Trophoblast cell (in vitro differentiated cells and primary cell): ENCODE measurements at regions not wholly inside any gene's neighbourhood (a gene's known extent, or its start where the extent isn't known, plus 50 kb on each side); places are given as distances from the start of the nearest gene placed in this dataset.

Experiments
- DNase-seq, 2 donors: peaks; one replicate each; pipeline ENCODE4 v3.0.0-alpha.2; 2016
- H2AFZ ChIP-seq: 2 replicates; pipeline ENCODE4 v1.6.1; 2013; ENCODE audit warnings: low read length, moderate library complexity, mild to moderate bottlenecking; ENCODE audit not compliant: insufficient read depth, poor library complexity
- H2AK5ac ChIP-seq: 2 replicates; pipeline ENCODE4 v1.6.1; 2013; ENCODE audit warnings: mild to moderate bottlenecking, low read length
- H2BK120ac ChIP-seq: 2 replicates; pipeline ENCODE4 v1.6.1; 2013; ENCODE audit warnings: low read length, mild to moderate bottlenecking, moderate library complexity; ENCODE audit not compliant: insufficient read depth, poor library complexity
- H2BK12ac ChIP-seq: 2 replicates; pipeline ENCODE4 v1.6.1; 2013; ENCODE audit warnings: mild to moderate bottlenecking, low read length, moderate library complexity
- H2BK5ac ChIP-seq: 2 replicates; pipeline ENCODE4 v1.6.1; 2013; ENCODE audit warnings: low read length, low read depth, moderate library complexity, mild to moderate bottlenecking; ENCODE audit not compliant: poor library complexity
- H3K14ac ChIP-seq: 2 replicates; pipeline ENCODE4 v1.6.1; 2013; ENCODE audit warnings: mild to moderate bottlenecking, low read length
- H3K18ac ChIP-seq: 2 replicates; pipeline ENCODE4 v1.6.1; 2013; ENCODE audit warnings: mild to moderate bottlenecking, low read length
- H3K23ac ChIP-seq: 2 replicates; pipeline ENCODE4 v1.6.1; 2013; ENCODE audit warnings: low read length
- H3K27ac ChIP-seq: 2 replicates; pipeline ENCODE4 v1.5.1; 2013; ENCODE audit warnings: low read depth, mild to moderate bottlenecking, inconsistent platforms, low read length, moderate library complexity
- H3K27me3 ChIP-seq: 2 replicates; pipeline ENCODE4 v1.6.1; 2013; ENCODE audit warnings: inconsistent platforms, mild to moderate bottlenecking, low read length, moderate library complexity; ENCODE audit not compliant: insufficient read depth
- H3K36me3 ChIP-seq, 2 experiments: 1 replicate in 1 of 2; 2 replicates in 1 of 2; pipeline ENCODE4 v1.6.1; 2013; ENCODE audit warnings: low read length in 2 of 2, mild to moderate bottlenecking in 2 of 2, moderate library complexity in 1 of 2; ENCODE audit not compliant: insufficient read depth in 2 of 2, control insufficient read depth in 1 of 2
- H3K4ac ChIP-seq: 2 replicates; pipeline ENCODE4 v1.6.1; 2013; ENCODE audit warnings: low read depth, mild to moderate bottlenecking, low read length, moderate library complexity
- H3K4me1 ChIP-seq, 2 experiments: 1 replicate in 1 of 2; 2 replicates in 1 of 2; pipeline ENCODE4 v1.6.1; 2013; ENCODE audit warnings: low read length in 2 of 2, mild to moderate bottlenecking in 2 of 2, moderate library complexity in 1 of 2; ENCODE audit not compliant: insufficient read depth in 2 of 2, control insufficient read depth in 1 of 2
- H3K4me2 ChIP-seq: 2 replicates; pipeline ENCODE4 v1.6.1; 2013; ENCODE audit warnings: inconsistent platforms, mild to moderate bottlenecking, low read length, moderate library complexity
- H3K4me3 ChIP-seq: 2 replicates; pipeline ENCODE4 v1.5.1; 2013; ENCODE audit warnings: mild to moderate bottlenecking, low read depth, low read length, inconsistent platforms
- H3K79me1 ChIP-seq: one replicate; pipeline ENCODE4 v1.6.1; 2013; ENCODE audit warnings: low read length
- H3K79me2 ChIP-seq: 2 replicates; pipeline ENCODE4 v1.6.1; 2013; ENCODE audit warnings: low read length, mild to moderate bottlenecking; ENCODE audit not compliant: control insufficient read depth, insufficient read depth, poor library complexity
- H3K9ac ChIP-seq: 2 replicates; pipeline ENCODE4 v1.6.1; 2013; ENCODE audit warnings: mild to moderate bottlenecking, low read length
- H3K9me3 ChIP-seq: 2 replicates; pipeline ENCODE4 v1.6.1; 2013; ENCODE audit warnings: low read depth, mild to moderate bottlenecking, control low read depth, inconsistent platforms, low read length; ENCODE audit not compliant: insufficient read depth
- H4K12ac ChIP-seq: 2 replicates; pipeline ENCODE4 v1.6.1; 2013; ENCODE audit warnings: low read depth, mild to moderate bottlenecking, low read length, moderate library complexity
- H4K8ac ChIP-seq: 2 replicates; pipeline ENCODE4 v1.6.1; 2013; ENCODE audit warnings: low read depth, mild to moderate bottlenecking, low read length, moderate library complexity
- H4K91ac ChIP-seq: one replicate; pipeline ENCODE4 v1.6.1; 2013; ENCODE audit warnings: low read depth, mild to moderate bottlenecking, low read length, moderate library complexity
- WGBS: extraction: QIAGEN DNeasy Blood & Tissue Kit; methylation state at CpG from one replicate; pipeline ENCODE4 v1.1.7; 2013; ENCODE audit warnings: missing lambda C conversion rate; ENCODE audit not compliant: insufficient read length, insufficient coverage; ENCODE audit errors: extremely low coverage; 5-methylcytosine and 5-hydroxymethylcytosine counted together

GRCh38 chr15:97868981-97869380 is 91.5 kb upstream of the ARRDC4 start:
- H3K79me1 ChIP-seq = no peaks in the 10 kb centered on the region
- no peaks in the 10 kb centered on the region for H3K36me3 ChIP-seq
- H3K4me1 ChIP-seq = no peaks in the 10 kb centered on the region
- H2BK5ac ChIP-seq = no peak overlapping the region
- no peak overlapping the region for H2BK12ac ChIP-seq
- H3K9ac ChIP-seq = no peak overlapping the region
- no peak for DNase-seq
- H3K14ac ChIP-seq = no peak overlapping the region
- H2BK120ac ChIP-seq = no peak overlapping the region
- WGBS = no CpG with 5 or more reads among the region's 5 CpGs
- H2AFZ ChIP-seq = no peak overlapping the region
- H3K18ac ChIP-seq = no peak overlapping the region
- peaks cover 2% of the 10 kb centered on the region for H3K9me3 ChIP-seq
- no peak overlapping the region for H3K27ac ChIP-seq
- no peak overlapping the region for H3K4ac ChIP-seq
- no peaks in the 10 kb centered on the region for H3K79me2 ChIP-seq
- H3K27me3 ChIP-seq = no peaks in the 10 kb centered on the region
- H4K12ac ChIP-seq = no peak overlapping the region
- no peak overlapping the region for H3K4me2 ChIP-seq
- H4K91ac ChIP-seq = no peak overlapping the region
- H4K8ac ChIP-seq = no peak overlapping the region
- H3K4me3 ChIP-seq = no peak overlapping the region
- H3K23ac ChIP-seq = no peak overlapping the region
- no peak overlapping the region for H2AK5ac ChIP-seq

- Histone ChIP-seq H3K18ac (no peak overlapping the region), H2BK120ac (no peak overlapping the region), H3K9me3 (peaks cover 2% of the 10 kb centered on the region), H3K4me2 (no peak overlapping the region), H3K23ac (no peak overlapping the region), H3K9ac (no peak overlapping the region), H3K27me3 (no peaks in the 10 kb centered on the region), H4K8ac (no peak overlapping the region), H3K4ac (no peak overlapping the region), H2AK5ac (no peak overlapping the region), H2AFZ (no peak overlapping the region), H3K14ac (no peak overlapping the region), H2BK5ac (no peak overlapping the region), H4K12ac (no peak overlapping the region), H3K4me1 (no peaks in the 10 kb centered on the region), H3K27ac (no peak overlapping the region), H3K79me1 (no peaks in the 10 kb centered on the region), H3K36me3 (no peaks in the 10 kb centered on the region), H4K91ac (no peak overlapping the region), H2BK12ac (no peak overlapping the region), H3K4me3 (no peak overlapping the region), H3K79me2 (no peaks in the 10 kb centered on the region)
- WGBS = no CpG with 5 or more reads among the region's 3 CpGs
- DNase-seq = no peak
Observed at GRCh38 chr15:97870771-97871170, 89.7 kb upstream of the ARRDC4 start.

- no CpG with 5 or more reads among the region's 12 CpGs for WGBS
- Histone ChIP-seq H2BK120ac (no peak overlapping the region), H3K79me2 (no peaks in the 10 kb centered on the region), H3K4me3 (no peak overlapping the region), H2BK12ac (no peak overlapping the region), H3K4ac (no peak overlapping the region), H3K23ac (no peak overlapping the region), H3K79me1 (no peaks in the 10 kb centered on the region), H3K18ac (no peak overlapping the region), H3K27me3 (no peaks in the 10 kb centered on the region), H3K9ac (no peak overlapping the region), H3K14ac (no peak overlapping the region), H4K12ac (no peak overlapping the region), H3K4me2 (no peak overlapping the region), H3K36me3 (no peaks in the 10 kb centered on the region), H3K27ac (no peak overlapping the region), H2AFZ (no peak overlapping the region), H4K8ac (no peak overlapping the region), H3K4me1 (no peaks in the 10 kb centered on the region), H4K91ac (no peak overlapping the region), H2AK5ac (no peak overlapping the region), H2BK5ac (no peak overlapping the region), H3K9me3 (peaks cover 2% of the 10 kb centered on the region)
- DNase-seq = no peak
Observed at GRCh38 chr15:97874139-97874538, 86.4 kb upstream of the ARRDC4 start.

- no peak overlapping the region for H3K18ac ChIP-seq
- no peak overlapping the region for H2BK5ac ChIP-seq
- H3K27me3 ChIP-seq = no peaks in the 10 kb centered on the region
- no peak overlapping the region for H3K4ac ChIP-seq
- no peak overlapping the region for H2AFZ ChIP-seq
- no peak overlapping the region for H2BK12ac ChIP-seq
- no peak overlapping the region for H2BK120ac ChIP-seq
- H3K23ac ChIP-seq = no peak overlapping the region
- H3K14ac ChIP-seq = no peak overlapping the region
- no peak overlapping the region for H3K9ac ChIP-seq
- H4K91ac ChIP-seq = no peak overlapping the region
- H3K79me2 ChIP-seq = no peaks in the 10 kb centered on the region
- H4K8ac ChIP-seq = no peak overlapping the region
- H3K27ac ChIP-seq = no peak overlapping the region
- no peak overlapping the region for H3K4me2 ChIP-seq
- no peaks in the 10 kb centered on the region for H3K79me1 ChIP-seq
- no peaks in the 10 kb centered on the region for H3K4me1 ChIP-seq
- no peak overlapping the region for H3K4me3 ChIP-seq
- no peak for DNase-seq
- peaks cover 2% of the 10 kb centered on the region for H3K9me3 ChIP-seq
- H2AK5ac ChIP-seq = no peak overlapping the region
- no peak overlapping the region for H4K12ac ChIP-seq
- no CpG with 5 or more reads among the region's 6 CpGs for WGBS
- H3K36me3 ChIP-seq = no peaks in the 10 kb centered on the region
Observed at GRCh38 chr15:97875025-97875512, 85.4 kb upstream of the ARRDC4 start.
